HG02798 (cell line): ENCODE measurements at regions not wholly inside any gene's neighbourhood (a gene's known extent, or its start where the extent isn't known, plus 50 kb on each side); places are given as distances from the start of the nearest gene placed in this dataset.

Source experiments
- ATAC-seq: cut with Tn5 transposase; IDR thresholded peaks from one replicate; pipeline ENCODE4 v1.9.1; 2021; ENCODE audit warnings: mild to moderate bottlenecking; ENCODE audit not compliant: unreplicated experiment, poor library complexity

- no peak for ATAC-seq
These were observed 137.3 kb upstream of the GPR12 start for GRCh38 chr13:26897706-26898550.

GRCh38 chr13:26896986-26897668 lies 136.5 kb upstream of the GPR12 start:
- ATAC-seq, result no peak

- no peak for ATAC-seq
These were observed 135.4 kb upstream of the GPR12 start for GRCh38 chr13:26895808-26896466.

- ATAC-seq, result no peak
These were observed 134.7 kb upstream of the GPR12 start for GRCh38 chr13:26895081-26895807.

GRCh38 chr13:26888632-26889031 lies 128.0 kb upstream of the GPR12 start:
- no peak for ATAC-seq

- no peak for ATAC-seq
These were observed 127.0 kb upstream of the GPR12 start for GRCh38 chr13:26887594-26887993.

- ATAC-seq, result no peak
These were observed 123.1 kb upstream of the GPR12 start for GRCh38 chr13:26883613-26884257.

GRCh38 chr13:26882731-26883130 lies 122.1 kb upstream of the GPR12 start:
- no peak for ATAC-seq

- ATAC-seq, result no peak
These were observed 120.6 kb upstream of the GPR12 start for GRCh38 chr13:26881154-26881553.

- ATAC-seq, result no peak
These were observed 120.1 kb upstream of the GPR12 start for GRCh38 chr13:26880735-26881134.

- no peak for ATAC-seq
These were observed 117.9 kb upstream of the GPR12 start for GRCh38 chr13:26878438-26878837.

- ATAC-seq, result no peak
These were observed 112.8 kb upstream of the GPR12 start for GRCh38 chr13:26873386-26873698.

GRCh38 chr13:26872525-26873385 lies 112.2 kb upstream of the GPR12 start:
- ATAC-seq, result peak; percentile 36

GRCh38 chr13:26867451-26868091 lies 107.0 kb upstream of the GPR12 start:
- ATAC-seq, result no peak

- no peak for ATAC-seq
These were observed 104.0 kb upstream of the GPR12 start for GRCh38 chr13:26864576-26864975.

- no peak for ATAC-seq
These were observed 101.4 kb upstream of the GPR12 start for GRCh38 chr13:26861941-26862340.

- ATAC-seq, result no peak
These were observed 95.3 kb upstream of the GPR12 start for GRCh38 chr13:26855921-26856320.

- no peak for ATAC-seq
These were observed 94.5 kb upstream of the GPR12 start for GRCh38 chr13:26855071-26855470.

- no peak for ATAC-seq
These were observed 92.7 kb upstream of the GPR12 start for GRCh38 chr13:26853323-26853722.
